ENCODE measurements at regions not wholly inside any gene's neighbourhood (a gene's known extent, or its start where the extent isn't known, plus 50 kb on each side); places are given as distances from the start of the nearest gene placed in this dataset.

DNA sequence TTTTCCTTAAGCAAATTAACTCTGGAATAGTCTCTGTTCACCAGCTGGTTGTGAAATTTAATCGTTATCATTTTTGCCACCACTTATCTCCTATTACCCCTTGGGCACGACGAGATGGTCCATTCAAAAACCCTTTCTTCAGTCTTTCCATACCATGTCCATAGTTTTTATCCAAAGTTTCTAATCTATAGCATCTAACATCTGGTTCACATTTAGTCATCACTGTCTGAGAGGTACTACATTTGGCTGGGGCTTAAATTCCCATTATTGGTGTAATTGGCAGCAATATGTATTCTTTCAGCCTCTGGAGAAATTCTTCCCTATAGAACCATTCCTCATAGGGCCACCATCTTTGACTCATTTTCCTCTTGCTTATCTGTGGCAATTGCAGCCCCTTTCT, 163.5 kb downstream of the CCER1 start:
- TF ChIP-seq, protein P1, sequence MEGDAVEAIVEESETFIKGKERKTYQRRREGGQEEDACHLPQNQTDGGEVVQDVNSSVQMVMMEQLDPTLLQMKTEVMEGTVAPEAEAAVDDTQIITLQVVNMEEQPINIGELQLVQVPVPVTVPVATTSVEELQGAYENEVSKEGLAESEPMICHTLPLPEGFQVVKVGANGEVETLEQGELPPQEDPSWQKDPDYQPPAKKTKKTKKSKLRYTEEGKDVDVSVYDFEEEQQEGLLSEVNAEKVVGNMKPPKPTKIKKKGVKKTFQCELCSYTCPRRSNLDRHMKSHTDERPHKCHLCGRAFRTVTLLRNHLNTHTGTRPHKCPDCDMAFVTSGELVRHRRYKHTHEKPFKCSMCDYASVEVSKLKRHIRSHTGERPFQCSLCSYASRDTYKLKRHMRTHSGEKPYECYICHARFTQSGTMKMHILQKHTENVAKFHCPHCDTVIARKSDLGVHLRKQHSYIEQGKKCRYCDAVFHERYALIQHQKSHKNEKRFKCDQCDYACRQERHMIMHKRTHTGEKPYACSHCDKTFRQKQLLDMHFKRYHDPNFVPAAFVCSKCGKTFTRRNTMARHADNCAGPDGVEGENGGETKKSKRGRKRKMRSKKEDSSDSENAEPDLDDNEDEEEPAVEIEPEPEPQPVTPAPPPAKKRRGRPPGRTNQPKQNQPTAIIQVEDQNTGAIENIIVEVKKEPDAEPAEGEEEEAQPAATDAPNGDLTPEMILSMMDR (IDR thresholded peaks at IDR 0.05): no peak
- no peak for TF ChIP-seq POLR2A (IDR thresholded peaks at IDR 0.05)
- H3K36me3 ChIP-seq (replicated peaks in 1 of 2; ENCODE audit: insufficient read depth in 1 of 2, low read depth in 2 of 2): no peaks in the 10 kb centered on the region
- H3K4me3 ChIP-seq: no peak overlapping the region
- H3K4me1 ChIP-seq: no peaks in the 10 kb centered on the region
- H3K9me3 ChIP-seq: no peaks in the 10 kb centered on the region
- ATAC-seq (no peak), DNase-seq (no peak)
- no peak overlapping the region for H3K27ac ChIP-seq
- intact Hi-C loops (cut with DNase I): no loop called here
- 60 to 67% methylated on average over 3 of the region's 3 CpGs for WGBS, 2 donors
- no peaks in the 10 kb centered on the region for H3K27me3 ChIP-seq

DNA sequence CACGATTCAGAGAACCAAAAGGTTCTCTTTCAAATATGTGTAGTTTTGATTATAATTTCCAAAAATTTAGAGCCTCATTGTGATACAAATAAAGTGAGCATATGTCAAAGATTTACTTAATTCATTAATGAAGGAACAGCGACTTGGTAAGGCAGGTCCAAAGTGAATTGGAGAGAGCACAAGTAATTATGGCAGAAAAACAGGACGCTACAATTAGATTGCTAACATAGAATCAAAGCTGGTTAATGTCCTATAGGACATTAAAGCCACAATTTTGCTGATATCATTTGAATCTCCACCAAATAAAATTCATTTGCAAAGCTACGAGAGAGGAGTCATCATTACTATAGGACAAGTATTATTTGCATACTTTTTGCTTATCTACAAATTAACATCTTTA, 164.2 kb downstream of the CCER1 start:
- intact Hi-C loops (cut with DNase I): no loop called here
- Histone ChIP-seq H3K27ac (no peak overlapping the region), H3K36me3 (replicated peaks in 1 of 2; ENCODE audit: insufficient read depth in 1 of 2, low read depth in 2 of 2) (no peaks in the 10 kb centered on the region), H3K4me3 (no peak overlapping the region), H3K9me3 (no peaks in the 10 kb centered on the region), H3K4me1 (no peaks in the 10 kb centered on the region), H3K27me3 (no peaks in the 10 kb centered on the region)
- 61 to 63% methylated on average over 4 of the region's 4 CpGs for WGBS, 2 donors
- ATAC-seq: no peak
- no peak for TF ChIP-seq POLR2A (IDR thresholded peaks at IDR 0.05)
- TF ChIP-seq, protein P1 (IDR thresholded peaks at IDR 0.05): no peak
- no peak for DNase-seq

DNA sequence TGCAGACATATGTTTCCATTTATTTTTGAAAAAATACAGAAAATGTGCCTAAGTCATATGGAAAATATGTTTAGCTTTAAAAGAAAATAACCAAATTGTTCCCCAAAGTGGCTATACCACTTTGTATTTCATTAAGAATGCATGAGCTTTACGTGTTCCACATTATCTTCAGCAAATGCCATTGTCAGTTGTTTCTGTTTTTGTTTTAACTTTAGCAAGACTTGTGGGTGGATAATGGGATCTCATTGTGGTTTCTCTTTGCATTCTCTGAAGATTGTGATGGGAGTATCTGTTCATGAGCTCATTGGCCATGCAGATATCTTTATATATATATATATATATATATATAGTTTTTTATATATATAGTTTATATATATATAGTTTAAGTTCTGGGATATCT, 181.5 kb downstream of the CCER1 start:
- intact Hi-C loops (cut with DNase I): no loop called here
- Histone ChIP-seq H3K4me3 (no peak overlapping the region), H3K4me1 (no peaks in the 10 kb centered on the region), H3K27me3 (no peaks in the 10 kb centered on the region), H3K9me3 (no peaks in the 10 kb centered on the region), H3K36me3 (replicated peaks in 1 of 2; ENCODE audit: insufficient read depth in 1 of 2, low read depth in 2 of 2) (no peaks in the 10 kb centered on the region), H3K27ac (no peak overlapping the region)
- DNase-seq (no peak), ATAC-seq (no peak)
- TF ChIP-seq, protein P1 (IDR thresholded peaks at IDR 0.05): no peak
- TF ChIP-seq POLR2A (IDR thresholded peaks at IDR 0.05): no peak
- 70 to 83% methylated on average over 1 of the region's 1 CpG for WGBS, 2 donors

DNA sequence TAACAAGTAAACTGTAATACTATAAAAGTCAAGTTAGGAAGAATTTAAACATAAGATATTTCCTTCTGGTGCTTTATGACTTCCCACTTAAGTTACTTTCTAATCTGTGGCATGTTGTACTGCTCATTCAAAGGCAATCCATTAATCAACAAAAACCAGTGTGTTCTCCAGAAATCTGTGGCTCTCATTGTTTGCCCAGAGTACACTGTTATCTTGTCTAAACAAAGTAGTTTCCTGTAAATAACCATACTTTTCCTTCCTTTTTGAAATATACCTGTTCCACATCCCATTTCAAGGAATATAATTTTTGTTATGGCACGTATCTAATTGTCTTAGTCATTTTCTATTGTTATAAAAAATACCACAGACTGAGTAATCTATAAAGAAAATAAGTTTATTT, 184.1 kb downstream of the CCER1 start:
- Histone ChIP-seq H3K36me3 (replicated peaks in 1 of 2; ENCODE audit: insufficient read depth in 1 of 2, low read depth in 2 of 2) (no peaks in the 10 kb centered on the region), H3K4me3 (no peak overlapping the region), H3K4me1 (no peaks in the 10 kb centered on the region), H3K9me3 (no peaks in the 10 kb centered on the region), H3K27ac (no peak overlapping the region), H3K27me3 (no peaks in the 10 kb centered on the region)
- DNase-seq: no peak
- 72 to 78% methylated on average over 1 of the region's 1 CpG for WGBS, 2 donors
- intact Hi-C loops (cut with DNase I): no loop called here
- ATAC-seq: no peak
- TF ChIP-seq POLR2A (IDR thresholded peaks at IDR 0.05): no peak
- TF ChIP-seq, protein P1 (IDR thresholded peaks at IDR 0.05): no peak

DNA sequence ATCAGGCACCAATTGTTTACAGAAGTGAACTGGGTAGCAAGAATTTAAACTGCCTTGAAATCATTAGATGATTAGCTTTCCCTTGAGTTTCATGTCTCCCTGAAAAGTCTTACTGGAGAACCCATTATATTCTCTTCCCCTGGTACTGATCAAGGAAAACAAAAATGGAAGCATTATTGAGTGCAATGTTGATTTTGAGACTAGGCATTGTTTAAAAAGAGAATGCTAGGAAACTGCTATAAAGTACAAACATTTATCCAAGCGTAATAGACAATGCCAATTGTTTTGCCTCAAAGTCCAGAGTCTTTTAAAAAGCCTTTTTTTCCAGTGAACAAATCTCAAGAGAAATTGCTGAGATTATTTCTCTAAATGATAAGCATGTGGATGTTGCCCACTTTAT, 197.0 kb downstream of the CCER1 start:
- no peak for TF ChIP-seq POLR2A (IDR thresholded peaks at IDR 0.05)
- TF ChIP-seq, protein P1 (IDR thresholded peaks at IDR 0.05): no peak
- H3K9me3 ChIP-seq: no peaks in the 10 kb centered on the region
- no peaks in the 10 kb centered on the region for H3K36me3 ChIP-seq (replicated peaks in 1 of 2; ENCODE audit: insufficient read depth in 1 of 2, low read depth in 2 of 2)
- H3K4me1 ChIP-seq: no peaks in the 10 kb centered on the region
- intact Hi-C loops (cut with DNase I): no loop called here
- ATAC-seq (no peak), DNase-seq (no peak)
- H3K4me3 ChIP-seq: no peak overlapping the region
- no peaks in the 10 kb centered on the region for H3K27me3 ChIP-seq
- H3K27ac ChIP-seq: no peak overlapping the region
- 75 to 83% methylated on average over 1 of the region's 1 CpG for WGBS, 2 donors
